ENCODE measurements at regions not wholly inside any gene's neighbourhood (a gene's known extent, or its start where the extent isn't known, plus 50 kb on each side); places are given as distances from the start of the nearest gene placed in this dataset.

- no peak for TF ChIP-seq ZNF274 (IDR thresholded peaks at IDR 0.05; ENCODE audit: low read depth, low read length)
- H3K4me3 ChIP-seq (ENCODE audit: low read length) = no peak overlapping the region
Observed at GRCh38 chr18:76657911-76658470, 162.9 kb upstream of the ZNF516 start.

GRCh38 chr18:76656925-76657827 is 162.1 kb upstream of the ZNF516 start:
- H3K4me3 ChIP-seq (ENCODE audit: low read length) = no peak overlapping the region
- no peak for TF ChIP-seq ZNF274 (IDR thresholded peaks at IDR 0.05; ENCODE audit: low read depth, low read length)

GRCh38 chr18:76654577-76654976 is 159.5 kb upstream of the ZNF516 start:
- TF ChIP-seq ZNF274 (IDR thresholded peaks at IDR 0.05; ENCODE audit: low read depth, low read length) = no peak
- no peak overlapping the region for H3K4me3 ChIP-seq (ENCODE audit: low read length)

- no peak overlapping the region for H3K4me3 ChIP-seq (ENCODE audit: low read length)
- TF ChIP-seq ZNF274 (IDR thresholded peaks at IDR 0.05; ENCODE audit: low read depth, low read length) = no peak
Observed at GRCh38 chr18:76647322-76647721, 152.3 kb upstream of the ZNF516 start.

GRCh38 chr18:76644580-76644979 is 149.5 kb upstream of the ZNF516 start:
- H3K4me3 ChIP-seq (ENCODE audit: low read length) = no peak overlapping the region
- no peak for TF ChIP-seq ZNF274 (IDR thresholded peaks at IDR 0.05; ENCODE audit: low read depth, low read length)

GRCh38 chr18:76643996-76644395 is 149.0 kb upstream of the ZNF516 start:
- no peak overlapping the region for H3K4me3 ChIP-seq (ENCODE audit: low read length)
- TF ChIP-seq ZNF274 (IDR thresholded peaks at IDR 0.05; ENCODE audit: low read depth, low read length) = no peak

GRCh38 chr18:76643199-76643598 is 148.2 kb upstream of the ZNF516 start:
- no peak for TF ChIP-seq ZNF274 (IDR thresholded peaks at IDR 0.05; ENCODE audit: low read depth, low read length)
- H3K4me3 ChIP-seq (ENCODE audit: low read length) = no peak overlapping the region

- H3K4me3 ChIP-seq (ENCODE audit: low read length) = no peak overlapping the region
- no peak for TF ChIP-seq ZNF274 (IDR thresholded peaks at IDR 0.05; ENCODE audit: low read depth, low read length)
Observed at GRCh38 chr18:76640438-76640837, 145.4 kb upstream of the ZNF516 start.

- no peak for TF ChIP-seq ZNF274 (IDR thresholded peaks at IDR 0.05; ENCODE audit: low read depth, low read length)
- H3K4me3 ChIP-seq (ENCODE audit: low read length) = no peak overlapping the region
Observed at GRCh38 chr18:76634564-76634963, 139.5 kb upstream of the ZNF516 start.

GRCh38 chr18:76633588-76634269 is 138.7 kb upstream of the ZNF516 start:
- no peak overlapping the region for H3K4me3 ChIP-seq (ENCODE audit: low read length)
- no peak for TF ChIP-seq ZNF274 (IDR thresholded peaks at IDR 0.05; ENCODE audit: low read depth, low read length)

GRCh38 chr18:76627444-76627843 is 132.4 kb upstream of the ZNF516 start:
- TF ChIP-seq ZNF274 (IDR thresholded peaks at IDR 0.05; ENCODE audit: low read depth, low read length) = no peak
- H3K4me3 ChIP-seq (ENCODE audit: low read length) = no peak overlapping the region

GRCh38 chr18:76626991-76627390 is 131.9 kb upstream of the ZNF516 start:
- no peak for TF ChIP-seq ZNF274 (IDR thresholded peaks at IDR 0.05; ENCODE audit: low read depth, low read length)
- no peak overlapping the region for H3K4me3 ChIP-seq (ENCODE audit: low read length)

- no peak for TF ChIP-seq ZNF274 (IDR thresholded peaks at IDR 0.05; ENCODE audit: low read depth, low read length)
- H3K4me3 ChIP-seq (ENCODE audit: low read length) = no peak overlapping the region
Observed at GRCh38 chr18:76622651-76623050, 127.6 kb upstream of the ZNF516 start.

- no peak overlapping the region for H3K4me3 ChIP-seq (ENCODE audit: low read length)
- no peak for TF ChIP-seq ZNF274 (IDR thresholded peaks at IDR 0.05; ENCODE audit: low read depth, low read length)
Observed at GRCh38 chr18:76621782-76622495, 126.9 kb upstream of the ZNF516 start.
